GM19035 (cell line): ENCODE measurements at regions not wholly inside any gene's neighbourhood (a gene's known extent, or its start where the extent isn't known, plus 50 kb on each side); places are given as distances from the start of the nearest gene placed in this dataset.
"Not testable (repeated sequence)": the region's sequence is repeated elsewhere in the genome, so short reads cannot be mapped to it uniquely, and the experiment has no call there.

Experiments
- ATAC-seq: cut with Tn5 transposase; IDR thresholded peaks from one replicate; pipeline ENCODE4 v1.9.1; 2021; ENCODE audit not compliant: unreplicated experiment

DNA sequence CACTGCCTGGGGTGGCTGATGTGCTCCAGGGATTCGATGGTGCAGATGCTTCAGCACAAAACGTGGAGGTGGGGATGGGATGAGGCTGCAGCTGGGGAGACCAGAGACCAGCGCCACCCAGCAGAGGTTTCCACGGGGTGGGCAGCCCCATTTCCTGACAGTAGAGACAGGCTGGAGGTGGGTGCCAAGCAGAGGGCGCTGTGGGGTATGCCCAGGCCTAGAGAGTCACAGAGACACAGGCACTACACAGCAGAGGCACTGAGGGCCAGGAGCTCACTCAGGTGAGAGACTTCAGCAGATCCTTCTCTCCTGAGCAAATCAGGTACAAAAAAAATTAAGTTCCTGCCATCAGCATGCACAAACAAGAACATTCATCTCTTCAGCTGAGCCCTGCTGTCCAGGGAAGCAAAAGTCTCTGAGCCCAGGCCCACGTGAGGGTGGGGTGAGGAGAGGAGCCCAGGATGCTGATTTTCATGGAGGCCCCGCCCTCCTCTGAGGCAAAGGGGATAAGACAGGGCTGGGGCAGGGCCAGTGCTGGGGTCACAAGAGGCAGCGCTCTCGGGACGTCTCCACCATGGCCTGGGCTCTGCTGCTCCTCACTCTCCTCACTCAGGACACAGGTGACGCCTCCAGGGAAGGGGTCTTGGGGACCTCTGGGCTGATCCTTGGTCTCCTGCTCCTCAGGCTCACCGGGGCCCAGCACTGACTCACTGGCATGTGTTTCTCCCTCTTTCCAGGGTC, 53.1 kb downstream of the GGTLC2 start:
- no peak for ATAC-seq

DNA sequence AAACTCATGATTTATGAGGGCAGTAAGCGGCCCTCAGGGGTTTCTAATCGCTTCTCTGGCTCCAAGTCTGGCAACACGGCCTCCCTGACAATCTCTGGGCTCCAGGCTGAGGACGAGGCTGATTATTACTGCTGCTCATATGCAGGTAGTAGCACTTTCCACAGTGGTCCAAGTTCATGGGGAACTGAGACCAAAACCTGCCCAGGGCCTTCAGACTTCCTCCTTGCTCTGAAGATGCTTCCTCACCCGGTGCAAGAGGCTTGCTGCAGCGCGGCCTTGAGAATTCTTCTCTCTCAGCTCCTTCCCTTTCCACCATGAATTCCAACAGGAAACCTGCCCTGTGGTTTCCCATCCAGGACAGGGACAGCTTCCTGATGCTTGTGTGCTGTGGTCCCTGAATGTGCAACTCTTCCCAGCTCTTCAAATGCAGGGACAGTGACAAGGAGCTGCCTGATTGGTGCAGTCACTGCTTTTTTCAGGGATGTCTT, 53.9 kb downstream of the GGTLC2 start:
- no peak for ATAC-seq

DNA sequence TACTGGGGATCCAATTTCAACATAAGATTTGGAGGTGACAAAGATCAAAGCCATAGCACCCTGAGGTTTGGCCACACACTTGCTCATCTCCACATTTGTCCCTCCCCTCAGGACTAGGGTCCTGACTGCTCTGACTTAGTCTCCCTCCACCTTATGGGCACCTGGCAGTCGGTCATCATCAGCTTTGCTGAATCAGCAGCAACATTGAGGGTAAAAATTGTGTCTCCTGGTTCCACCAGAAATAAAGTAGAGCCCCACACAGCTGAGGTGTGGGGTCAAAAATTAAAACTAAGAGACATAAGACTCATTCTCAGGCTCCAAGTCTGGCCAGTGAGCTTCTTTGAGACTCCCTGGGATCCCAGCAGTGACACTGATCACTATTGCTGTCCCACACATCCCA, 56.2 kb downstream of the GGTLC2 start:
- ATAC-seq, result no peak

GRCh38 chr22:22701557-22701956, 57.1 kb downstream of the GGTLC2 start:
- not testable (repeated sequence) for ATAC-seq

DNA sequence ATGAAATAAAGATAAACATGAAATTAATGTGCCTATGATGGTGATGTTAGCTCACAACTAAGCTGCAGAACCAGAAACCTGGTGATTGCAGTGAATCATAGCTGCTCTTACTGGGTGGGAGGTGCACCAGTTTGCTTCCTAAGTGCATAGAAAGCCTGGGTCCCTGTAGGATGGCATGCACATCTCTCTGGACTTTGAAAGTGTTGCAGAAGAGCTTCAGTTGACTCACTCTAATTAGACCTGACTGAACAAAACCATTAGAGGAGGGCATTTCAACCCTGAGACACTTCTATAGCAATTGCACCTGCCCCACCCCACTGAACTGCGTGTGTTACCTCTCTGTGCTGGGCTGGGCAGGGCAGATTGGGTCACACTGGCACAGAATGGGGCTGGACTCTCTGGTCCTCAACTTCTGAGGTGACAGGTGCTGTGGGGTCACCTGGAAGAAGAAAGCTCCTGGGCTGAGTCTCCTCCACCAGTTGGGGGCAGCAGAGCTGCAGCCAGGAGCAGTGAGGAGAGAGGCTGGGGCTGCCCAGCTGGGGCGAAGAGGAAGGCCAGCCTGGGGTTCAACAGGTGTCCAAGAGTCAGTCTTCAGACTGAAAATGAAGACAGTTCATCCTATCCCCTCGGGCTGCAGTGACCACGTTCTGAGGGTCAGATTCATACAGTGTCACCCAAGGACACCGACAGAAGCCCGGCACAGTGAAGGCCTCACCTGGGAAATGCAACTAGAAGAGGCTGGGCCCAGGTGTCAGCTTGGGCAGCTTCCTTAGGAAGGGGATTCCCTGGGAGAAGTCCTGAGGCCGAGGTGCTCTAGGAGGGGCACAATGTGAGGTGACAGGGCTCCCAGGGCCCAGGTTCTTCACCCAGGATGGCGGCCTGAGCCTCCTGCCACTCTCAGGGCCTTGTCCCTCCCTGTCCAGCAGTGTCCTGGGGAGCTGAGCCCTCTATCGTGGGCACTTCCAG, 58.1 kb downstream of the GGTLC2 start:
- ATAC-seq, result no peak

DNA sequence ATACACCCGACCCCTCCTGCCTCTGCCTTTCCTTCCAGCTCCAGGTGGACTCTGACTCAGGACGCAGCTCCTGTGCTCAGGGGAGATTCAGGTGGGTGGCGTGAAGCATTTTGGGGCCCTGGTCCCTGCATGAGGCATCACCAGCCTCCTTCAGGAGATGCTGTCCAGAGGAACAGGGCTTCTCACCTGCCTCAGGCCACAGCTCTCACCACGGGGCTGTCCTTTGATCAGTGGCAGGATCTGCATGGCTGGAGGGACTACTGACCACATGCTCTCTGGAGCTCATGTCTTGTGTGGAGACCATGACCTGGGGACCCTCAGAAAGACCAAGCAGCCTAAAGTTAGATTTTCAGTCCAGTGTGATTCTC, 58.8 kb downstream of the GGTLC2 start:
- ATAC-seq, result no peak

- no peak for ATAC-seq
Observed at GRCh38 chr22:22703715-22704114, 59.3 kb downstream of the GGTLC2 start.

- ATAC-seq, result no peak
Observed at GRCh38 chr22:22704156-22704946, 59.9 kb downstream of the GGTLC2 start.

DNA sequence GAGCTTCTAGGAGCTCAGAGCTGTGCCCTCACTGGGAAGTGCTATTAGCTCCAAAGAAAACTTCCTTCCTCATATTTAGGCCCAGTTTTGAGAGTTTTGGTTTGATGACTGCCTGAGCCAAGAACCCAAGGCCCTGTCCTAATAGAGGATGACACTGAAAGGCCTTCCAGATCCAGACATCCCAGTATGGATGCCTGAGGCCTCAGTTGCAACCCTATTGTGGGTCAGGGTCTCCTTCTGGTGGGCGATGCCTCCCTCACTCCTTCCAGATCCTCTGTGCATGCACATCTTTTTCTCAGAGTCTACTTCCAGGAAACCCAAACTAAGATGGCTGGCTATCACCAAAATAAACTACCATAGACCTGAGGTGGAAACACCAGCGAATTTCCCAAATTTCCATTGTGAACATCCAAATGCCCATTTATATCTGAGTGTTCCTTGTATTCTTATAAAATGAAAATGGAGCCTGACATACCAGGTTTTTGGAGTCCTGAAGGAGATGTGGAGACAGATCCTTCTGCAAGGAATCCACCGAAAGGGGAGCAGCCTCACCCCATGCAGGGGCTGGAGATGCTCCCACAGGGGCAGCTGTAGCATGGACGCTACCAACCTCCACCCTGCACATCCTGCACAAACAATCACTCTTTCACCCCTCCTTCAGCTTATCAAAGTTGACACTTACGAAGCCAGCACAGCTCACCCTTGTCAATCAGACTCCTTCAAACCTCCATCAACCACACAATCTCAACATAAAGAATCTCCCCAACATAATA, 61.1 kb downstream of the GGTLC2 start:
- no peak for ATAC-seq

DNA sequence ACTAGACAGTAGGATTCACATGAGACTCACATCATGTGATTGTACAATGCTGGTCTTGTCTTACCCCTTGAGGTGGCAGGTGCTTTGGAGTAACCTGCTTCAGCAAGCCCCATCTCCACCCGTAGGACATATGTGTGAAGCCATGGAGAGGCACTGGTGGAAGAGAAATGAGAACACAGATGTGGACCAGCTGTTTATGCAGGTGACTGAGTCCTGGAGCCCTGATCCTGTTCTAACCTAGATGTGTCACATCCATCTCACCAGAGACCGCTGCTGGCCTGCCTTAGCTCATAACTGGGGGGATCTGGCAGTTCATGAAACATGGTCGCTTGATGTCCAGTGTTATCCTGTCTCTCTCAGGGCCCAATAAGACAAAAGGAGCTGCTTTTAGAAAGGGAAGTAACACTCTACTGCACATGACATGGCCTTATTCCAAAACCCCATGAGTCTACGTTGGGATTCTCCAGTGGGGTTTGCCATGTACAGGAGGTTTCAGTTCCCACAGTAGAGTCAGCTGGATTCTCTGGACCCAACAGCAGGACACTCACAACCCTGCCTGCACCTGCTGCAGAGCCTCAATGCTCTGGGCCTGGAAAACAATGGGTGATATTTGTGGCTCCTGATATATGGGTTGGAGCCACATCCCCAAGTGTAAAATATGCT, 62.0 kb downstream of the GGTLC2 start:
- no peak for ATAC-seq

GRCh38 chr22:22709719-22710445, 65.5 kb downstream of the GGTLC2 start:
- no peak for ATAC-seq

DNA sequence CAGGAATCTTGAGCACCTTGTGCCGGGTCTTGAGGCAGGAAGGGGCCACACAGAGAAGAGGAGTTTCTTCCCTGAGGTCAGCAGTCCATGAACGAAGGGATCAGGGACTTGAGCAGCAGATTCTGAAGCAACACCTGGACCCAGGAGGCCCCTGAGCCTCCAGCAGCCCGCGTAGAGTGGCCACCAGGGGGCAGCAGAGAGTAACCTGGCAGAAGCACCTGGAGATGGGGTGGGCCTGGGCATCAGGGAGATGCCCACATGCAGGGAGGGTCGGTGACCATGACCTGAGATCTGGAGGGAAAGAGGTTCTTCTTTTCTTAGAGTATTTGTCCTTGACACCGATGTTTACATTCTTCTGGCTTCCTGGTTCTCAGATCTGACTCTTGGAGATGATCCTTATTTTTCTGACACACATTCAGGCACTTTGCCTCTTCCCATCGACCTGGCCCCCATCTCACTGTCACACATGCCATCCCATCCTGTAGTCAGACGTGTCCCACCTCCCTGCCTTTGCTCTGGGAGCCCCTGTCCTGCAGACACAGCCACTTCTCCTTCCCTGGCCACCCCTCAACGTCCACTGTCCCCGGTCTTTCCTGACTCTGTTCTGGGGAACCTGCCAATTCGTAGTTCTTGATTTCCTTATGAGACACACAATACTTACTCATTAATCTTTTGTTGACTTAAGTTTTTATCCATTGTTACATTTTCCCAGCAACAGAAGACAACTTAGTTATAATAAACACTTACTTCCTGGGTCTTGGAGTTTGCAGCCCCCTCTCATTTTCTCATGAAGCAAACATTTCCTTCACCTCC, 66.5 kb downstream of the GGTLC2 start:
- ATAC-seq, result no peak

DNA sequence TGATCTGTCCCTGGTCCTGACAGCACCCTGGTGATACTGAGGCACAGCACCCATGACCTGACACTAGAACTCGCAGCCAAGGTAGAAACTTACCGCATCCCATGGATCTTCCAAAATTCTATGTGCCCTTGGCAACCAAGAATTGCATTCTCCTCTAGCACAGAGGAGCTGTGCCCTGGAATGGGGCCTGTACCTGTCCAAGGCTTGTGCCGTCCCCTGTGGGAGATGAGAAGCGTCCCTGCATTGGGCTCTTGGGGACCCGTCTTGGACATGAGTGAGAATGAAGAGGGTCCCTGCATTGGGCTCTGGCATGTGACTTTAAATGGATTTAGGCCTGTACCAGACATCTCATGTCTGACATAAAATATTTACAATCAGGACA, 67.1 kb downstream of the GGTLC2 start:
- ATAC-seq, result no peak

- ATAC-seq, result no peak
Observed at GRCh38 chr22:22712092-22712658, 67.8 kb downstream of the GGTLC2 start.

DNA sequence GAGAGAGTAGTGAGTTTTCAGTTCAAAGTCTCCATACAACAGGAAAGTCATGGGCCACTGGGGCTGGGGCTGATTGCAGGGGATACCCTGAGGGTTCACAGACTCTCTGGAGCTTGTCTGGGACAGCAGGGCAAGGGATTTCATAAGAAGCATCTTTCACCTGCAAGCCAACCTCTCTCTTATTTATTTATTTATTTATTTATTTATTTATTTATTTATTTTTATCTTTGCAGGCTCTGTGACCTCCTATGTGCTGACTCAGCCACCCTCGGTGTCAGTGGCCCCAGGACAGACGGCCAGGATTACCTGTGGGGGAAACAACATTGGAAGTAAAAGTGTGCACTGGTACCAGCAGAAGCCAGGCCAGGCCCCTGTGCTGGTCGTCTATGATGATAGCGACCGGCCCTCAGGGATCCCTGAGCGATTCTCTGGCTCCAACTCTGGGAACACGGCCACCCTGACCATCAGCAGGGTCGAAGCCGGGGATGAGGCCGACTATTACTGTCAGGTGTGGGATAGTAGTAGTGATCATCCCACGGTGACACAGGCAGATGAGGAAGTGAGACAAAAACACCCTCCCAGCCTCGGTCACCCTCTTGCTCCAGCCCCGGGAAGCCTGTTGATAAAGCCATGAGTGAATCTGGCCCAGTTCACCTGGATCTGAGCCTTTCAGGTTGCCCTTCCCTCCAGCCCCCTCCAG, 68.4 kb downstream of the GGTLC2 start:
- ATAC-seq, result no peak

GRCh38 chr22:22713416-22713815, 69.0 kb downstream of the GGTLC2 start:
- no peak for ATAC-seq

DNA sequence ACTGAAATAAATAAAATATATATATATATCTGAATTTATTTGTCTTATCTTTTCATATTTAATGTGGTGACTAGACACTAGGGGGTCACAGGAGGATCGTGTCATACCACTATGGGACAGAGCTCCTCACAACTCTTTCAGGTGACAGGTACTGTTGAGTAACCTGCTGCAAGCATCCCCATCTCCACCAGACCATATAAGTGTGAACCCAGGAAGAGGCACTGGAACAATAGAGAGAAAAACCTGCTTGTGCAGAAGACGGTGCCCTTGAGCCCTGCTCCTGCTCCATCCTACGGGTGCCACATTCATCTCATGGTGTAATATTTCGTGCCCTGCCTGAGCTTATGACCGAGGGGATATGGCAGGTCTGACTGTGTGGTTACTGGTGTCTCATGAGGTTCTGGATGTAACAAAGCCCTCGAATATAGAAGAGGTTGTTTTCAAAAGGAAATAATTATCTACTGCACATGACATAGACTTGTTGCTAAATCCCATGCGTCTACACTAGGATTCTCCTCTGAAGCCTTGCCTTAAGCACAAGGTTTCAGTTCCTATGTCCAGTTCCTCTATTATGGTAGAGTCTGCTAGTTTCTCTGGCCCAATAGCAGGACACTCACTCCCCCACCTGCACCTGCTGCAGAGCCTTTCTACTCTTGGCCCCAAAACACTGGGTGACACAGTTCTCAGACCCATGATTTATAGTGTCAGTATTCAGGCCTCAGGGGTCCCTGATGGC, 70.4 kb downstream of the GGTLC2 start:
- ATAC-seq, result peak; percentile 50
